ENCODE measurements at regions not wholly inside any gene's neighbourhood (a gene's known extent, or its start where the extent isn't known, plus 50 kb on each side); places are given as distances from the start of the nearest gene placed in this dataset.

DNA sequence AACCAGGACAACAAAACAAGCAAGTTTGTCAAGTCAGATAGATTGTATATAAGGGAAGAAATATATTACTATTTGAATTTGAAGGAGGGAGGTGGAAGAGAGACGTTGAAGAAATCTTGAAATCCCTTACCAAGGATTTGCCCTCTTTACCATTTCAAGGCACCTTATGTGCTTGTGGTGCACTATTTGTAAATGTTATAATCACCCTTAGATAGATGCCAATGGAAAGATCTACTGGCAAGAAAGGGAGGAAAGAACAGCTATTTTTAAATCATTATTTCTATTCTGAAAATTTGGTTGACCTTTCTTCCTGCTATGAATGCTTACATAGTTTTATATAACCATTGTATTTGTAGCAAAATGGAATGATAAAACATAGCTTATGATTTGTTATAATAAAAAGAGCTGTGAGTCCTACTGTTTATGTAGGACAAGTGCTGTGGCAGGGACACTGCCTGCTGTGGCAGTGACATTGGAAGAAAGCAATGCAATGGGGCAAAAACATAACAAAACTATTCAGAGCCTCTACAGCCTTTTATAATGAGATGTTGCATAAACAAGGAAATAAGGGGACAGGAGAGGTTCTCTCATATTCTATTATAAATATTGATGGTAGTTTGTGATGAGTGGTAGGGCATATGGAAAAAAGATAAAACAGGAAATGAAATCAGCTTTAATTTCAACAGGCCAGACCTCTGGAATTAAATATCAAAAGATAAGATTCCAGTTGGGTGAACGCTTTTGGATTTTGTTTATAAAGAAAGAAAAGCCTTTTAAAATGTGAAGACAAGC, 1145.2 kb upstream of the GJE1 start:
- TF ChIP-seq, protein P1, sequence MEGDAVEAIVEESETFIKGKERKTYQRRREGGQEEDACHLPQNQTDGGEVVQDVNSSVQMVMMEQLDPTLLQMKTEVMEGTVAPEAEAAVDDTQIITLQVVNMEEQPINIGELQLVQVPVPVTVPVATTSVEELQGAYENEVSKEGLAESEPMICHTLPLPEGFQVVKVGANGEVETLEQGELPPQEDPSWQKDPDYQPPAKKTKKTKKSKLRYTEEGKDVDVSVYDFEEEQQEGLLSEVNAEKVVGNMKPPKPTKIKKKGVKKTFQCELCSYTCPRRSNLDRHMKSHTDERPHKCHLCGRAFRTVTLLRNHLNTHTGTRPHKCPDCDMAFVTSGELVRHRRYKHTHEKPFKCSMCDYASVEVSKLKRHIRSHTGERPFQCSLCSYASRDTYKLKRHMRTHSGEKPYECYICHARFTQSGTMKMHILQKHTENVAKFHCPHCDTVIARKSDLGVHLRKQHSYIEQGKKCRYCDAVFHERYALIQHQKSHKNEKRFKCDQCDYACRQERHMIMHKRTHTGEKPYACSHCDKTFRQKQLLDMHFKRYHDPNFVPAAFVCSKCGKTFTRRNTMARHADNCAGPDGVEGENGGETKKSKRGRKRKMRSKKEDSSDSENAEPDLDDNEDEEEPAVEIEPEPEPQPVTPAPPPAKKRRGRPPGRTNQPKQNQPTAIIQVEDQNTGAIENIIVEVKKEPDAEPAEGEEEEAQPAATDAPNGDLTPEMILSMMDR (IDR thresholded peaks at IDR 0.05; ENCODE audit: low read length), result no peak
- TF ChIP-seq EZH2 (IDR thresholded peaks at IDR 0.05; ENCODE audit: borderline replicate concordance, low read length), result no peak
